ENCODE measurements at regions not wholly inside any gene's neighbourhood (a gene's known extent, or its start where the extent isn't known, plus 50 kb on each side); places are given as distances from the start of the nearest gene placed in this dataset.

GRCh38 chr2:121049131-121049530, 235.9 kb downstream of the TFCP2L1 start:
- Mint-ChIP-seq H3K4me1 (no peaks in the 10 kb centered on the region), H3K4me3 (peak overlapping the region in 1 of 10 donors; percentile 25), H3K27me3 (peaks cover 0 to 5% (median 1%) of the 10 kb centered on the region in 5 donors), H3K36me3 (no peaks in the 10 kb centered on the region), H3K9me3 (peaks cover 0 to 3% (median 0%) of the 10 kb centered on the region in 9 donors), H3K27ac (peak overlapping the region in 1 of 10 donors; percentile 63)
- POLR2A ChIA-PET: no interaction called here
- DNase-seq (no peak), ATAC-seq (no peak)

DNA sequence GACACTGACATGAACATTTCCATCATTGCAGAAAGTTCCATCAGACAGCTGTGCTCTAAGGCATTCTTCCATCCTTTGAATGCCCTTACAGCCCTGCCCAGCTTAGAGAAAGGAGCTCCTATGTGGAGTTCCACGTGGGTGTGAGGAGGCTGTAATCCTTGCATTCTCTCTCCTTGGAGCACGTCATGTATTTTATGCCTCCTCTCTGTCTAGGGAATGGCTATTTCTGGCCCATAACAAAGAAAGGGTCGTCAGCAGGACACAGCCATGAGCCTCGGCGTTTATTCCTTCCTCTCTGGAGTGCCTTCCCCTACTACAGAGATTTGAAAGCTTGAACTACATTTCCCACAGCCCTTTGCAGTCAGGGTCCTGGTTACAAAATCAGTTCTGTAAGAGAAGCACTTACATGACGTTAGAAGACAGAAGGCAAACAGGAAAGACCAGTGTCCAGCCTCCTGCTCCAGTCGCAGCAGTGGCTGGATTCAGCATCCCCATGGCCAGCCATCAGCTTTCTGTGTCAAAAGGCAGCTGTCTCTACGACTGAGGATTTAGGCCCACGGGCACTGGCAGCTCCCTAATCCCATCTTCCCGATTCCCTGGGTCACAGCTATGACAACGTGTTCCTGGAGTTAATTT, 234.9 kb downstream of the TFCP2L1 start:
- no peak for ATAC-seq

DNA sequence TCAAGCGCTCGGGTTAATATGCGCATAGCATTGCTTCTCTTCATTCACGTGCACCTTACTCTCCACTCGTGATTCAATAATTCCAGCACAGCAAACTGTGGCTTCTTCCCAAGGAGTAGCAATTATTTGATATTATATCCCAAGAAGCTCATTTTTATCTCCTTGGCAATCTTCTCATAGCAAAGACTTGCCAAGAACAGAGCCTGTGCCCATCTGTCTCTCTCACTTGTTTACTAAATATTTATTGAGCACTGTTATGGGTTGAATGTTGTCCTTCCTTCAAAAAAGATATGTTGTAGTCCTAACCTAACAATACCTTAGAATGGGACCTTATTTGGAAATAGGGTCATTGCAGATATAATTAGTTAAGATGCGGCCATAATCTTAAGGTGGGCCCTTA, 233.7 kb downstream of the TFCP2L1 start:
- no peak for DNase-seq
- no peak for ATAC-seq
- Mint-ChIP-seq H3K36me3 (no peaks in the 10 kb centered on the region), H3K9me3 (peaks cover 0 to 4% (median 0%) of the 10 kb centered on the region in 9 donors), H3K27me3 (peaks cover 0 to 8% (median 1%) of the 10 kb centered on the region in 5 donors), H3K4me3 (no peak overlapping the region), H3K4me1 (no peaks in the 10 kb centered on the region), H3K27ac (no peak overlapping the region)
- POLR2A ChIA-PET: no interaction called here

More for the DNA sequence above, 234.9 kb downstream of the TFCP2L1 start:
- Mint-ChIP-seq H3K27ac (no peak overlapping the region), H3K36me3 (no peaks in the 10 kb centered on the region), H3K27me3 (peaks cover 0 to 8% (median 1%) of the 10 kb centered on the region in 5 donors), H3K4me1 (no peaks in the 10 kb centered on the region), H3K4me3 (no peak overlapping the region), H3K9me3 (peaks cover 0 to 4% (median 0%) of the 10 kb centered on the region in 9 donors)
- no peak for DNase-seq
- POLR2A ChIA-PET: no interaction called here

DNA sequence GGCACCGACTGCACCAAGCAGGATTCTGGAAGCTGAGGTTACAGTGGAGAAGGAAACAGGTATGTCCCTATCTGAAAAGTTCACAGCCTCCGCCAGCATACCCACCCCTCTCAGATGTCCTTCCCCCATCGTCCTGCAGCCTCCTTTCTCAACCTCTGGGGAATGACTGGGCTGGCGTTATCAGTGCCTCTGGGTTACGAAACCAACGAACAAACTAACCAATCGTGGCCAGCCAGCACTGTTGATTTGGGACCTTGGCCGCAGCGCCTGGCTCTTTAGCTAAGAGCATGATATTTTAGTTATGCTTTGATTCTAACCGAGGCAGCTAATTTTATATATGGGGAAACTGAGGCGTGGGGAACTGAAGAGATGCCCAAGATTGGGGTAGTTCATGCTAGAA, 233.0 kb downstream of the TFCP2L1 start:
- Mint-ChIP-seq H3K9me3 (peaks cover 0 to 4% (median 0%) of the 10 kb centered on the region in 9 donors), H3K4me1 (no peaks in the 10 kb centered on the region)
- no peak for ATAC-seq

DNA sequence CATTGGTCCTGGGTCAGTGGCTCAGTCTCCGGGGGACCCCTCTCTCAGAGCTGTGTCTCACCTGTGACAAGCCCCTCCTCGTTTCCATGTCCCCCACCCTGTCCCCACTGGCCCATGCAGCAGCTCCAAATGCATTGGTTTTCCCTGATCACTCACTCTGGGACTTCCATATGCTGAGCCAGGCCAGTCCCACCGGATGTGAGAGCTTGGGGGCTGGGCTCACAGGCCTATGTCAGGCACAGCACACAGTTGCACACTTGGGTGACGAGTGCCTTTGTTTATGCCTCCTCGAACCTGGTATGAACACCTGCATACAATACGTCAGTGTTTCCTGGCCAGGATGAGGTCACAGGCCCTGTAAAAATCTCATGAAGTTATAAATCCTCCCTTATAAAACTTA, 232.5 kb downstream of the TFCP2L1 start:
- Mint-ChIP-seq H3K9me3 (peaks cover 0 to 4% (median 0%) of the 10 kb centered on the region in 9 donors), H3K36me3 (no peaks in the 10 kb centered on the region), H3K4me3 (no peak overlapping the region), H3K27me3 (peaks cover 0 to 8% (median 3%) of the 10 kb centered on the region in 5 donors), H3K27ac (no peak overlapping the region), H3K4me1 (no peaks in the 10 kb centered on the region)
- POLR2A ChIA-PET: no interaction called here
- ATAC-seq (no peak), DNase-seq (peak in 1 of 10 donors; percentile 24)

More for the DNA sequence above, 233.0 kb downstream of the TFCP2L1 start:
- H3K4me3 Mint-ChIP-seq: no peak overlapping the region
- peaks cover 0 to 8% (median 3%) of the 10 kb centered on the region in 5 donors for H3K27me3 Mint-ChIP-seq
- POLR2A ChIA-PET: no interaction called here
- H3K36me3 Mint-ChIP-seq: no peaks in the 10 kb centered on the region
- no peak overlapping the region for H3K27ac Mint-ChIP-seq
- DNase-seq: no peak

- Mint-ChIP-seq H3K9me3 (peaks cover 0 to 4% (median 0%) of the 10 kb centered on the region in 9 donors), H3K27ac (no peak overlapping the region), H3K4me3 (no peak overlapping the region), H3K4me1 (no peaks in the 10 kb centered on the region), H3K36me3 (no peaks in the 10 kb centered on the region), H3K27me3 (peaks cover 0 to 8% (median 1%) of the 10 kb centered on the region in 5 donors)
- POLR2A ChIA-PET: no interaction called here
- DNase-seq (peak in 1 of 10 donors; percentile 4), ATAC-seq (no peak)
These were observed 229.9 kb downstream of the TFCP2L1 start for GRCh38 chr2:121055088-121055487.

GRCh38 chr2:121055501-121055900, 229.5 kb downstream of the TFCP2L1 start:
- ATAC-seq (no peak), DNase-seq (peak in 1 of 10 donors; percentile 7)
- no peak overlapping the region for H3K27ac Mint-ChIP-seq
- POLR2A ChIA-PET: no interaction called here
- H3K4me3 Mint-ChIP-seq: no peak overlapping the region
- peaks cover 0 to 4% (median 0%) of the 10 kb centered on the region in 9 donors for H3K9me3 Mint-ChIP-seq
- peaks cover 0 to 8% (median 1%) of the 10 kb centered on the region in 5 donors for H3K27me3 Mint-ChIP-seq
- H3K36me3 Mint-ChIP-seq: no peaks in the 10 kb centered on the region
- H3K4me1 Mint-ChIP-seq: no peaks in the 10 kb centered on the region

- no peaks in the 10 kb centered on the region for H3K4me1 Mint-ChIP-seq
- H3K27ac Mint-ChIP-seq: no peak overlapping the region
- H3K36me3 Mint-ChIP-seq: no peaks in the 10 kb centered on the region
- DNase-seq (no peak), ATAC-seq (no peak)
- H3K27me3 Mint-ChIP-seq: peaks cover 0 to 15% (median 3%) of the 10 kb centered on the region in 5 donors
- POLR2A ChIA-PET: no interaction called here
- peaks cover 0 to 2% (median 0%) of the 10 kb centered on the region in 9 donors for H3K9me3 Mint-ChIP-seq
- no peak overlapping the region for H3K4me3 Mint-ChIP-seq
These were observed 226.0 kb downstream of the TFCP2L1 start for GRCh38 chr2:121058852-121059558.

DNA sequence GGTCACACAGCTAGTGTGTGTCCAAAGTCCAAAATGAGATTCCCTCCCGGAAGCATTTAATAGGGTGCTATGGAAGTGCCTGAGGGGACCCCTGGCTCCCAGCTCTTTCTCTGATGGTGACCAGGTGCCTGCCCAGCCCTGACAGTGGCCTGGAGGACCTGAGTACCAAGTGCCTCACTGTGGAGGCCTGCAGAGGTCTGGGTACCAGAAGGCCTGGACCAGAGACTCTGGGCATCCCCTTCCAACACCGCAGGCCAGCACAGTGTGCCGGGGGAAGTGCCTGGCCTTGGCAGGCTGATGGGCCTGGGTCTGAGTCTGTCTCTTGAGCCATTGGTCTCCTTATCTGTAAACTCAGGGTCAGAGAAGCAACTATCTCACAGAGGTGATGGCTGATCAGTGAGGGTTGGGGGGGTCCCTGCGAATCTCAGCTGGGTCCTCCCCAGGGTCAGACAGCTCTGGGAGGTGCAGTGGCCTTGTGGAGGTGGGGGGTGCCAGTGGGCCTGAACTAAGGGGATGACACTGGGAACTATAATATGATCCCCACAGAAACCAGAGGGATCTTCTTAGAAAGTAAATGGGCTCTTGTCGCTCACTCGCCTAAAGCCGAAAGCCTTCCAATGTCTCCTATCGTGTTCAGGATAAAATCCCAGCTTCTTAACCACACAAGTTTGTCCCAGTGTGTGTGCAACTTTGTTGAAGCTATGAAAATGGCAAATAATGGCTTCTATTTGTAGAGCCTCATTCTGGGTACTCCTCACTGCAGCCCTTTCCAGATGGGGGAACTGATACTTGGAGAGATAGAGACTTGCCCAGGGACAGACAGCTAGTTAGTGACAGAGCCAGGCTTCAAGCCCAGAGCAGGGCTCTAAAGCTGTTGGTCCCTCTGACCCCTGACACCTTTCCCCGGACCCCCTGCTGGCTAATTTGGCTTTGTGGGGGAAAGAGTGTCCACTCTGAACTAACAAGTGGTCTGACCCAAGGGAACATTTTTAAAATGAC, 225.1 kb downstream of the TFCP2L1 start:
- POLR2A ChIA-PET: interaction anchor here (0.5 kb wide), 1 partner anchor 753 kb away, joined by 3 read pairs; no protein-coding TSS in a partner anchor
- H3K27me3 Mint-ChIP-seq: peaks cover 0 to 11% (median 3%) of the 10 kb centered on the region in 5 donors
- H3K4me1 Mint-ChIP-seq: no peaks in the 10 kb centered on the region
- H3K36me3 Mint-ChIP-seq: no peaks in the 10 kb centered on the region
- DNase-seq (no peak), ATAC-seq (peak in 1 of 2 donors; percentile 17)
- no peak overlapping the region for H3K4me3 Mint-ChIP-seq
- no peak overlapping the region for H3K27ac Mint-ChIP-seq
- H3K9me3 Mint-ChIP-seq: peaks cover 0 to 2% (median 0%) of the 10 kb centered on the region in 9 donors

- peaks cover 0 to 1% (median 0%) of the 10 kb centered on the region in 9 donors for H3K9me3 Mint-ChIP-seq
- H3K36me3 Mint-ChIP-seq: no peaks in the 10 kb centered on the region
- no peak overlapping the region for H3K27ac Mint-ChIP-seq
- DNase-seq (no peak), ATAC-seq (no peak)
- no peaks in the 10 kb centered on the region for H3K4me1 Mint-ChIP-seq
- H3K27me3 Mint-ChIP-seq: peaks cover 0 to 12% (median 5%) of the 10 kb centered on the region in 5 donors
- no peak overlapping the region for H3K4me3 Mint-ChIP-seq
- POLR2A ChIA-PET: no interaction called here
These were observed 223.4 kb downstream of the TFCP2L1 start for GRCh38 chr2:121061633-121062032.

DNA sequence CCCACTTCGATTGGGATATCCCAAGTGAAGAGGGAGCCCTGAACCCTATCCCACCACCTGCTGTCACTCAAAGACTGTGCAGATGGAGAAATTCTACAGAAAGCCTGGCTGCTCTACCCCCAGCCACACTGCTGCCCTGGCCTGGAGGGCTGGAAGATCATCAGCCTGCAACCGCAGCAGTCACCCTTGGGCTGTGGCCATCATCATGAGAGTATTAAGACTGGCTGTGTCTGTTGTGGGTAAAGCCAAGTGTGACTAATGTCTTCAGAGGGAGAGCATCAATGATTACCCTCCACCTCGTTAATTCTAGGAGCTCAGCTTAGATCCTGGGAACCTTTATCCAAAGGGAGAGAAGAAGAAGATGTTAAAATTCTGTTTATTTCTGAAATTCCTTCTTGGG, 221.5 kb downstream of the TFCP2L1 start:
- H3K9me3 Mint-ChIP-seq: no peaks in the 10 kb centered on the region
- H3K36me3 Mint-ChIP-seq: no peaks in the 10 kb centered on the region
- POLR2A ChIA-PET: no interaction called here
- peaks cover 0 to 12% (median 4%) of the 10 kb centered on the region in 5 donors for H3K27me3 Mint-ChIP-seq
- no peak for DNase-seq
- H3K4me3 Mint-ChIP-seq: no peak overlapping the region
- no peak for ATAC-seq
- no peak overlapping the region for H3K27ac Mint-ChIP-seq
- no peaks in the 10 kb centered on the region for H3K4me1 Mint-ChIP-seq

GRCh38 chr2:121064186-121064585, 220.8 kb downstream of the TFCP2L1 start:
- H3K36me3 Mint-ChIP-seq: no peaks in the 10 kb centered on the region
- H3K4me1 Mint-ChIP-seq: no peaks in the 10 kb centered on the region
- no peak overlapping the region for H3K4me3 Mint-ChIP-seq
- POLR2A ChIA-PET: no interaction called here
- no peaks in the 10 kb centered on the region for H3K9me3 Mint-ChIP-seq
- DNase-seq (no peak), ATAC-seq (no peak)
- peak overlapping the region in 1 of 10 donors; percentile 45 for H3K27ac Mint-ChIP-seq
- H3K27me3 Mint-ChIP-seq: peaks cover 0 to 12% (median 4%) of the 10 kb centered on the region in 5 donors

Measured in naive thymus-derived CD8-positive, alpha-beta T cell (primary cell).